Liver (tissue), 3 donors: ENCODE measurements at regions not wholly inside any gene's neighbourhood (a gene's known extent, or its start where the extent isn't known, plus 50 kb on each side); places are given as distances from the start of the nearest gene placed in this dataset.

ENCODE experiments used
- RXRA ChIP-seq, 2 donors: IDR thresholded peaks; 2 replicates each; pipeline ENCODE4 v1.6.1; 2017 to 2018; ENCODE audit warnings: antibody characterized with exemption in 2 of 2, mild to moderate bottlenecking in 1 of 2
- ZBTB33 ChIP-seq: IDR thresholded peaks from 2 replicates; pipeline ENCODE4 v1.6.1; 2016; ENCODE audit warnings: antibody characterized with exemption
- TF ChIP-seq, protein P1 (sequence below): fragments of 150-350 bp; IDR thresholded peaks from 2 replicates; pipeline ENCODE4 v1.5.1; 2017; ENCODE audit warnings: improper control_type of control experiment, low read depth, low read length; ENCODE audit not compliant: missing input control
- donor health status: healthy.
- donor health status: healthy.

DNA sequence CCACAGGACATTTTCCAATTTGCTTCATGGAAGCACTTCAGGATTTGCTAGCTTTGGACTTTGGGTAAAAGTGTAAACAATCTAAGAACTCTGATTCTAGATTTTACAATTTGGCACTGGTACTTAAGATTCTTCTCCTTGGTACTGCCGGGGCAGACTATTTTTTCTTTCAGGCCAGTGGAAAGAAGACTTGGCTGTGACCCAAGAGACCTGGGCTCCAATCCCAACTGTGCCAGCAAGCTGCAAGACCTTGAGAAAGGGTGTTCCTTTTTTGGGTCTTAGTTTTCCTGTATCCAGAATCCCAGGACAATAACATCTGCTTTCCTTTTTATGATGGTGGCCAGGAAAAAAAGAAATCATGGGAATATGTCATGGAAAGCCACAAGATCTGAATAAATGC lies 148.1 kb upstream of the CRY1 start:
- TF ChIP-seq ZBTB33 = no peak
- TF ChIP-seq, protein P1, sequence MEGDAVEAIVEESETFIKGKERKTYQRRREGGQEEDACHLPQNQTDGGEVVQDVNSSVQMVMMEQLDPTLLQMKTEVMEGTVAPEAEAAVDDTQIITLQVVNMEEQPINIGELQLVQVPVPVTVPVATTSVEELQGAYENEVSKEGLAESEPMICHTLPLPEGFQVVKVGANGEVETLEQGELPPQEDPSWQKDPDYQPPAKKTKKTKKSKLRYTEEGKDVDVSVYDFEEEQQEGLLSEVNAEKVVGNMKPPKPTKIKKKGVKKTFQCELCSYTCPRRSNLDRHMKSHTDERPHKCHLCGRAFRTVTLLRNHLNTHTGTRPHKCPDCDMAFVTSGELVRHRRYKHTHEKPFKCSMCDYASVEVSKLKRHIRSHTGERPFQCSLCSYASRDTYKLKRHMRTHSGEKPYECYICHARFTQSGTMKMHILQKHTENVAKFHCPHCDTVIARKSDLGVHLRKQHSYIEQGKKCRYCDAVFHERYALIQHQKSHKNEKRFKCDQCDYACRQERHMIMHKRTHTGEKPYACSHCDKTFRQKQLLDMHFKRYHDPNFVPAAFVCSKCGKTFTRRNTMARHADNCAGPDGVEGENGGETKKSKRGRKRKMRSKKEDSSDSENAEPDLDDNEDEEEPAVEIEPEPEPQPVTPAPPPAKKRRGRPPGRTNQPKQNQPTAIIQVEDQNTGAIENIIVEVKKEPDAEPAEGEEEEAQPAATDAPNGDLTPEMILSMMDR = no peak
- TF ChIP-seq RXRA (IDR thresholded peaks at IDR 0.05) = no peak
